ENCODE measurements at regions not wholly inside any gene's neighbourhood (a gene's known extent, or its start where the extent isn't known, plus 50 kb on each side); places are given as distances from the start of the nearest gene placed in this dataset.
A peak's percentile ranks its signal among the peaks of the same experiment; 100 is the strongest.

- H3K4me1 ChIP-seq = no peaks in the 10 kb centered on the region
- no peaks in the 10 kb centered on the region for H3K36me3 ChIP-seq
- no peaks in the 10 kb centered on the region for H3K27me3 ChIP-seq
- intact Hi-C loops (cut with DNase I; ENCODE audit: low total_unique reads) = no loop called here
- no peak for DNase-seq
- peaks cover 0 to 10% (median 0%) of the 10 kb centered on the region in 4 donors for H3K9me3 ChIP-seq
- H3K4me3 ChIP-seq = no peak overlapping the region
- 39 to 62% (median 48%) methylated on average over 3 of the region's 3 CpGs for WGBS, 5 donors
- no peak for TF ChIP-seq EP300 (IDR thresholded peaks at IDR 0.05)
- no peak for TF ChIP-seq POLR2A (IDR thresholded peaks at IDR 0.05)
- no peak for TF ChIP-seq CTCF (IDR thresholded peaks at IDR 0.05)
- TF ChIP-seq POLR2AphosphoS5 (IDR thresholded peaks at IDR 0.05) = no peak
- no peak overlapping the region for H3K27ac ChIP-seq
These were observed 53.7 kb upstream of the SMAD1 start for GRCh38 chr4:145427991-145428390.

GRCh38 chr4:145427221-145427620, 54.4 kb upstream of the SMAD1 start:
- H3K4me1 ChIP-seq = no peaks in the 10 kb centered on the region
- intact Hi-C loops (cut with DNase I; ENCODE audit: low total_unique reads) = no loop called here
- TF ChIP-seq POLR2A (IDR thresholded peaks at IDR 0.05) (no peak), POLR2AphosphoS5 (IDR thresholded peaks at IDR 0.05) (no peak), EP300 (IDR thresholded peaks at IDR 0.05) (no peak), CTCF (IDR thresholded peaks at IDR 0.05) (no peak)
- no peak for DNase-seq
- H3K36me3 ChIP-seq = no peaks in the 10 kb centered on the region
- H3K4me3 ChIP-seq = no peak overlapping the region
- H3K27ac ChIP-seq = no peak overlapping the region
- H3K9me3 ChIP-seq = peaks cover 0 to 10% (median 0%) of the 10 kb centered on the region in 4 donors
- H3K27me3 ChIP-seq = no peaks in the 10 kb centered on the region
- 61 to 76% (median 66%) methylated on average over 2 of the region's 2 CpGs for WGBS, 5 donors

GRCh38 chr4:145423017-145423708, 58.5 kb upstream of the SMAD1 start:
- H3K27me3 ChIP-seq = no peaks in the 10 kb centered on the region
- TF ChIP-seq EP300 (IDR thresholded peaks at IDR 0.05) = no peak
- TF ChIP-seq POLR2AphosphoS5 (IDR thresholded peaks at IDR 0.05) = no peak
- no peak for TF ChIP-seq POLR2A (IDR thresholded peaks at IDR 0.05)
- TF ChIP-seq CTCF (IDR thresholded peaks at IDR 0.05) = no peak
- no peak for DNase-seq
- no peaks in the 10 kb centered on the region for H3K36me3 ChIP-seq
- intact Hi-C loops (cut with DNase I; ENCODE audit: low total_unique reads) = no loop called here
- peaks cover 0 to 10% (median 0%) of the 10 kb centered on the region in 4 donors for H3K9me3 ChIP-seq
- H3K4me1 ChIP-seq = no peaks in the 10 kb centered on the region
- WGBS, 5 donors = 72 to 86% (median 84%) methylated on average over 5 of the region's 5 CpGs
- no peak overlapping the region for H3K27ac ChIP-seq
- H3K4me3 ChIP-seq = no peak overlapping the region

- intact Hi-C loops (cut with DNase I; ENCODE audit: low total_unique reads) = no loop called here
- Histone ChIP-seq H3K9me3 (peaks cover 0 to 10% (median 0%) of the 10 kb centered on the region in 4 donors), H3K27ac (no peak overlapping the region), H3K36me3 (no peaks in the 10 kb centered on the region), H3K4me3 (no peak overlapping the region), H3K27me3 (no peaks in the 10 kb centered on the region), H3K4me1 (no peaks in the 10 kb centered on the region)
- WGBS, 5 donors = 84 to 88% (median 86%) methylated on average over 2 of the region's 2 CpGs
- DNase-seq = peak in 1 of 2 donors; percentile 31
- TF ChIP-seq CTCF (IDR thresholded peaks at IDR 0.05) = no peak
- TF ChIP-seq POLR2A (IDR thresholded peaks at IDR 0.05) = no peak
These were observed 60.9 kb upstream of the SMAD1 start for GRCh38 chr4:145420595-145421214.

Data from stomach (tissue), 8 donors.